ENCODE measurements at regions not wholly inside any gene's neighbourhood (a gene's known extent, or its start where the extent isn't known, plus 50 kb on each side); places are given as distances from the start of the nearest gene placed in this dataset.

GRCh38 chr11:91664521-91664920 lies 560.1 kb upstream of the FAT3 start:
- no peak overlapping the region for H2BK120ac ChIP-seq (ENCODE audit: low read depth, low read length)
- no peak overlapping the region for H3K4me2 ChIP-seq (ENCODE audit: low read length)
- no peak overlapping the region for H3K4me3 ChIP-seq (ENCODE audit: low read length)
- H2BK5ac ChIP-seq (ENCODE audit: low read length) = no peak overlapping the region
- H3K27ac ChIP-seq (ENCODE audit: low read depth, low read length) = no peak overlapping the region
- H3K4ac ChIP-seq (ENCODE audit: low read depth, low read length) = no peak overlapping the region
- no peaks in the 10 kb centered on the region for H3K4me1 ChIP-seq (ENCODE audit: control insufficient read depth, low read depth, low read length)
- no peak overlapping the region for H3K56ac ChIP-seq (ENCODE audit: low read length)
- H4K8ac ChIP-seq (ENCODE audit: low read depth, low read length) = no peak overlapping the region
- no peak overlapping the region for H2BK15ac ChIP-seq (replicated peaks; ENCODE audit: low read depth)
- DNase-seq = peak; percentile 45
- no peak overlapping the region for H3K9ac ChIP-seq (ENCODE audit: low read length)
- no CpG with 5 or more reads among the region's 3 CpGs for WGBS (ENCODE audit: extremely low coverage, insufficient coverage, low lambda C conversion rate)
- no peaks in the 10 kb centered on the region for H3K79me2 ChIP-seq (ENCODE audit: control insufficient read depth, insufficient read depth, low read length)
- H3K36me3 ChIP-seq (ENCODE audit: control insufficient read depth, insufficient read depth, low read length) = no peaks in the 10 kb centered on the region
- H2AK5ac ChIP-seq (ENCODE audit: low read length) = no peak overlapping the region
- H3K27me3 ChIP-seq (ENCODE audit: insufficient read depth, low read length, poor library complexity) = no peaks in the 10 kb centered on the region
- H3K18ac ChIP-seq (ENCODE audit: low read length) = no peak overlapping the region
- H3K79me1 ChIP-seq (ENCODE audit: low read length) = no peaks in the 10 kb centered on the region
- H4K5ac ChIP-seq (ENCODE audit: low read length) = no peak overlapping the region
- no peak overlapping the region for H3K23ac ChIP-seq (ENCODE audit: low read length)

- Histone ChIP-seq H3K4me3 (ENCODE audit: low read length) (no peak overlapping the region), H3K4ac (ENCODE audit: low read depth, low read length) (no peak overlapping the region), H4K8ac (ENCODE audit: low read depth, low read length) (no peak overlapping the region), H2BK15ac (replicated peaks; ENCODE audit: low read depth) (no peak overlapping the region), H4K5ac (ENCODE audit: low read length) (no peak overlapping the region), H2BK120ac (ENCODE audit: low read depth, low read length) (no peak overlapping the region), H2BK5ac (ENCODE audit: low read length) (no peak overlapping the region), H3K9ac (ENCODE audit: low read length) (no peak overlapping the region), H3K18ac (ENCODE audit: low read length) (no peak overlapping the region), H3K27me3 (ENCODE audit: insufficient read depth, low read length, poor library complexity) (no peaks in the 10 kb centered on the region), H3K27ac (ENCODE audit: low read depth, low read length) (no peak overlapping the region), H3K79me1 (ENCODE audit: low read length) (no peaks in the 10 kb centered on the region), H3K36me3 (ENCODE audit: control insufficient read depth, insufficient read depth, low read length) (no peaks in the 10 kb centered on the region), H3K4me2 (ENCODE audit: low read length) (no peak overlapping the region), H2AK5ac (ENCODE audit: low read length) (no peak overlapping the region), H3K4me1 (ENCODE audit: control insufficient read depth, low read depth, low read length) (no peaks in the 10 kb centered on the region), H3K23ac (ENCODE audit: low read length) (no peak overlapping the region), H3K56ac (ENCODE audit: low read length) (no peak overlapping the region), H3K79me2 (ENCODE audit: control insufficient read depth, insufficient read depth, low read length) (no peaks in the 10 kb centered on the region)
- no peak for DNase-seq
- WGBS (ENCODE audit: extremely low coverage, insufficient coverage, low lambda C conversion rate) = no CpG with 5 or more reads among the region's 1 CpG
Measured at GRCh38 chr11:91660036-91660435, 564.6 kb upstream of the FAT3 start.

- no peak overlapping the region for H3K4ac ChIP-seq (ENCODE audit: low read depth, low read length)
- no peaks in the 10 kb centered on the region for H3K4me1 ChIP-seq (ENCODE audit: control insufficient read depth, low read depth, low read length)
- H3K27me3 ChIP-seq (ENCODE audit: insufficient read depth, low read length, poor library complexity) = no peaks in the 10 kb centered on the region
- H2BK15ac ChIP-seq (replicated peaks; ENCODE audit: low read depth) = no peak overlapping the region
- no peak overlapping the region for H2BK120ac ChIP-seq (ENCODE audit: low read depth, low read length)
- H3K36me3 ChIP-seq (ENCODE audit: control insufficient read depth, insufficient read depth, low read length) = no peaks in the 10 kb centered on the region
- H2BK5ac ChIP-seq (ENCODE audit: low read length) = no peak overlapping the region
- H3K56ac ChIP-seq (ENCODE audit: low read length) = no peak overlapping the region
- no peaks in the 10 kb centered on the region for H3K79me1 ChIP-seq (ENCODE audit: low read length)
- H3K4me2 ChIP-seq (ENCODE audit: low read length) = no peak overlapping the region
- H3K23ac ChIP-seq (ENCODE audit: low read length) = no peak overlapping the region
- no peak overlapping the region for H4K8ac ChIP-seq (ENCODE audit: low read depth, low read length)
- H3K9ac ChIP-seq (ENCODE audit: low read length) = no peak overlapping the region
- H2AK5ac ChIP-seq (ENCODE audit: low read length) = no peak overlapping the region
- no peak for DNase-seq
- H3K27ac ChIP-seq (ENCODE audit: low read depth, low read length) = no peak overlapping the region
- H3K79me2 ChIP-seq (ENCODE audit: control insufficient read depth, insufficient read depth, low read length) = no peaks in the 10 kb centered on the region
- no CpG with 5 or more reads among the region's 2 CpGs for WGBS (ENCODE audit: extremely low coverage, insufficient coverage, low lambda C conversion rate)
- no peak overlapping the region for H4K5ac ChIP-seq (ENCODE audit: low read length)
- H3K18ac ChIP-seq (ENCODE audit: low read length) = no peak overlapping the region
- H3K4me3 ChIP-seq (ENCODE audit: low read length) = no peak overlapping the region
Measured at GRCh38 chr11:91654686-91655085, 569.9 kb upstream of the FAT3 start.

- Histone ChIP-seq H3K9ac (ENCODE audit: low read length) (no peak overlapping the region), H3K27me3 (ENCODE audit: insufficient read depth, low read length, poor library complexity) (no peaks in the 10 kb centered on the region), H3K4ac (ENCODE audit: low read depth, low read length) (no peak overlapping the region), H3K79me1 (ENCODE audit: low read length) (no peaks in the 10 kb centered on the region), H3K23ac (ENCODE audit: low read length) (no peak overlapping the region), H2BK5ac (ENCODE audit: low read length) (no peak overlapping the region), H3K4me2 (ENCODE audit: low read length) (no peak overlapping the region), H4K5ac (ENCODE audit: low read length) (no peak overlapping the region), H3K36me3 (ENCODE audit: control insufficient read depth, insufficient read depth, low read length) (no peaks in the 10 kb centered on the region), H2BK120ac (ENCODE audit: low read depth, low read length) (no peak overlapping the region), H2AK5ac (ENCODE audit: low read length) (no peak overlapping the region), H3K4me3 (ENCODE audit: low read length) (no peak overlapping the region), H4K8ac (ENCODE audit: low read depth, low read length) (no peak overlapping the region), H3K27ac (ENCODE audit: low read depth, low read length) (no peak overlapping the region), H3K4me1 (ENCODE audit: control insufficient read depth, low read depth, low read length) (no peaks in the 10 kb centered on the region), H3K18ac (ENCODE audit: low read length) (no peak overlapping the region), H2BK15ac (replicated peaks; ENCODE audit: low read depth) (no peak overlapping the region), H3K79me2 (ENCODE audit: control insufficient read depth, insufficient read depth, low read length) (no peaks in the 10 kb centered on the region), H3K56ac (ENCODE audit: low read length) (no peak overlapping the region)
- no peak for DNase-seq
- WGBS (ENCODE audit: extremely low coverage, insufficient coverage, low lambda C conversion rate) = no CpG with 5 or more reads among the region's 2 CpGs
Measured at GRCh38 chr11:91653079-91653754, 571.4 kb upstream of the FAT3 start.

GRCh38 chr11:91650802-91651201 lies 573.8 kb upstream of the FAT3 start:
- Histone ChIP-seq H3K79me2 (ENCODE audit: control insufficient read depth, insufficient read depth, low read length) (no peaks in the 10 kb centered on the region), H3K27me3 (ENCODE audit: insufficient read depth, low read length, poor library complexity) (no peaks in the 10 kb centered on the region), H2BK120ac (ENCODE audit: low read depth, low read length) (no peak overlapping the region), H2AK5ac (ENCODE audit: low read length) (no peak overlapping the region), H3K4ac (ENCODE audit: low read depth, low read length) (no peak overlapping the region), H3K36me3 (ENCODE audit: control insufficient read depth, insufficient read depth, low read length) (no peaks in the 10 kb centered on the region), H3K4me3 (ENCODE audit: low read length) (no peak overlapping the region), H2BK15ac (replicated peaks; ENCODE audit: low read depth) (no peak overlapping the region), H3K4me2 (ENCODE audit: low read length) (no peak overlapping the region), H2BK5ac (ENCODE audit: low read length) (no peak overlapping the region), H3K18ac (ENCODE audit: low read length) (no peak overlapping the region), H3K56ac (ENCODE audit: low read length) (no peak overlapping the region), H3K27ac (ENCODE audit: low read depth, low read length) (no peak overlapping the region), H4K8ac (ENCODE audit: low read depth, low read length) (no peak overlapping the region), H3K4me1 (ENCODE audit: control insufficient read depth, low read depth, low read length) (no peaks in the 10 kb centered on the region), H3K9ac (ENCODE audit: low read length) (no peak overlapping the region), H3K23ac (ENCODE audit: low read length) (no peak overlapping the region), H4K5ac (ENCODE audit: low read length) (no peak overlapping the region), H3K79me1 (ENCODE audit: low read length) (no peaks in the 10 kb centered on the region)
- DNase-seq = no peak
- WGBS (ENCODE audit: extremely low coverage, insufficient coverage, low lambda C conversion rate) = no CpG with 5 or more reads among the region's 5 CpGs

GRCh38 chr11:91641153-91641552 lies 583.5 kb upstream of the FAT3 start:
- H4K5ac ChIP-seq (ENCODE audit: low read length) = no peak overlapping the region
- no peaks in the 10 kb centered on the region for H3K79me2 ChIP-seq (ENCODE audit: control insufficient read depth, insufficient read depth, low read length)
- H2AK5ac ChIP-seq (ENCODE audit: low read length) = no peak overlapping the region
- DNase-seq = no peak
- peaks cover 2% of the 10 kb centered on the region for H3K4me1 ChIP-seq (ENCODE audit: control insufficient read depth, low read depth, low read length)
- H4K8ac ChIP-seq (ENCODE audit: low read depth, low read length) = no peak overlapping the region
- H2BK120ac ChIP-seq (ENCODE audit: low read depth, low read length) = no peak overlapping the region
- no peak overlapping the region for H3K4me3 ChIP-seq (ENCODE audit: low read length)
- no peaks in the 10 kb centered on the region for H3K27me3 ChIP-seq (ENCODE audit: insufficient read depth, low read length, poor library complexity)
- H3K36me3 ChIP-seq (ENCODE audit: control insufficient read depth, insufficient read depth, low read length) = no peaks in the 10 kb centered on the region
- no peak overlapping the region for H3K23ac ChIP-seq (ENCODE audit: low read length)
- H3K18ac ChIP-seq (ENCODE audit: low read length) = no peak overlapping the region
- no peaks in the 10 kb centered on the region for H3K79me1 ChIP-seq (ENCODE audit: low read length)
- no peak overlapping the region for H3K56ac ChIP-seq (ENCODE audit: low read length)
- no peak overlapping the region for H2BK15ac ChIP-seq (replicated peaks; ENCODE audit: low read depth)
- H3K9ac ChIP-seq (ENCODE audit: low read length) = no peak overlapping the region
- no peak overlapping the region for H3K27ac ChIP-seq (ENCODE audit: low read depth, low read length)
- WGBS (ENCODE audit: extremely low coverage, insufficient coverage, low lambda C conversion rate) = no CpG with 5 or more reads among the region's 3 CpGs
- no peak overlapping the region for H3K4ac ChIP-seq (ENCODE audit: low read depth, low read length)
- H3K4me2 ChIP-seq (ENCODE audit: low read length) = no peak overlapping the region
- H2BK5ac ChIP-seq (ENCODE audit: low read length) = no peak overlapping the region

Data from mesendoderm (in vitro differentiated cells).